Fibroblast of the aortic adventitia (primary cell): ENCODE measurements at regions not wholly inside any gene's neighbourhood (a gene's known extent, or its start where the extent isn't known, plus 50 kb on each side); places are given as distances from the start of the nearest gene placed in this dataset.

Experiments
- DNase-seq: peaks from one replicate; pipeline ENCODE4 v3.0.0-alpha.2; 2010; ENCODE audit warnings: low read depth
- H3K4me3 ChIP-seq: 2 replicates; pipeline ENCODE4 v1.5.1; 2011; ENCODE audit warnings: low read depth, mild to moderate bottlenecking, control low read depth, low read length, moderate library complexity
- CTCF ChIP-seq: IDR thresholded peaks from 2 replicates; pipeline ENCODE4 v1.5.1; 2011; ENCODE audit warnings: mild to moderate bottlenecking, low read length, control low read depth, inconsistent platforms; ENCODE audit not compliant: insufficient read depth

- TF ChIP-seq CTCF: no peak
- DNase-seq: no peak
- no peak overlapping the region for H3K4me3 ChIP-seq
Measured at GRCh38 chr7:110065121-110065520, 1025.8 kb upstream of the LRRN3 start.

- TF ChIP-seq CTCF: no peak
- H3K4me3 ChIP-seq: no peak overlapping the region
- no peak for DNase-seq
Measured at GRCh38 chr7:110066843-110067242, 1024.1 kb upstream of the LRRN3 start.

- DNase-seq: no peak
- no peak overlapping the region for H3K4me3 ChIP-seq
- TF ChIP-seq CTCF: no peak
Measured at GRCh38 chr7:110071192-110071591, 1019.7 kb upstream of the LRRN3 start.

- no peak for TF ChIP-seq CTCF
- no peak overlapping the region for H3K4me3 ChIP-seq
- no peak for DNase-seq
Measured at GRCh38 chr7:110075450-110075849, 1015.5 kb upstream of the LRRN3 start.

- DNase-seq: no peak
- TF ChIP-seq CTCF: no peak
- no peak overlapping the region for H3K4me3 ChIP-seq
Measured at GRCh38 chr7:110076194-110076593, 1014.7 kb upstream of the LRRN3 start.

- no peak for DNase-seq
- H3K4me3 ChIP-seq: no peak overlapping the region
- TF ChIP-seq CTCF: no peak
Measured at GRCh38 chr7:110084181-110084807, 1006.6 kb upstream of the LRRN3 start.
